GM19438 (cell line): ENCODE measurements at regions not wholly inside any gene's neighbourhood (a gene's known extent, or its start where the extent isn't known, plus 50 kb on each side); places are given as distances from the start of the nearest gene placed in this dataset.
"Not testable (repeated sequence)": the region's sequence is repeated elsewhere in the genome, so short reads cannot be mapped to it uniquely, and the experiment has no call there.

Experiments used
- ATAC-seq: cut with Tn5 transposase; IDR thresholded peaks from one replicate; pipeline ENCODE4 v1.9.1; 2021; ENCODE audit warnings: low read depth; ENCODE audit not compliant: unreplicated experiment

GRCh38 chr13:89076622-89077021 lies 1405.5 kb downstream of the SLITRK5 start:
- no peak for ATAC-seq

DNA sequence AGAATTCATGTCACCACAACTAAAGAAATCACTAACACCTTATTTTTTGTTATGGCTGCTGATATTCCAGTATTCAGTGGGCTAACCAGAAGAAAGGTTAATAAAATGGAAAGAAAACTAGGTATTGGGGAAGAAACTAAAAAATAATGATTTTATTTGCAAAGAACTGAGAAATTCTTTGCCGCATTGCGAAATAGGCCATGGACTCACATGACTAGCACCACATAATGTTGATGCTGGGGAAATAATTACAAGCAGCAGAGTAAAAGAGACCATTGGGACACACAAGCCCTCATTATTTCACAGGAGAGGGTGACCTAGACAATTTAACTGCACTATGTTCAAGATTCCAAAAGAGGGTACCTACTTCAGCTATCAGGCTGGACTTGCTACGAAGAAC lies 1411.5 kb downstream of the SLITRK5 start:
- no peak for ATAC-seq

DNA sequence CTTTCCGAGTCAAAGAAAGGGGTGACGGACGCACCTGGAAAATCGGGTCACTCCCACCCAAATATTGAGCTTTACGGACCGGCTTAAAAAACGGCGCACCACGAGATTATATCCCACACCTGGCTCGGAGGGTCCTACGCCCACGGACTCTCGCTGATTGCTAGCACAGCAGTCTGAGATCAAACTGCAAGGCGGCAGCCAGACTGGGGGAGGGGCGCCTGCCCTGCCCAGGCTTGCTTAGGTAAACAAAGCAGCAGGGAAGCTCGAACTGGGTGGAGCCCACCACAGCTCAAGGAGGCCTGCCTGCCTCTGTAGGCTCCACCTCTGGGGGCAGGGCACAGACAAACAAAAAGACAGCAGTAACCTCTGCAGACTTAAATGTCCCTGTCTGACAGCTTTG lies 1416.9 kb downstream of the SLITRK5 start:
- not testable (repeated sequence) for ATAC-seq

DNA sequence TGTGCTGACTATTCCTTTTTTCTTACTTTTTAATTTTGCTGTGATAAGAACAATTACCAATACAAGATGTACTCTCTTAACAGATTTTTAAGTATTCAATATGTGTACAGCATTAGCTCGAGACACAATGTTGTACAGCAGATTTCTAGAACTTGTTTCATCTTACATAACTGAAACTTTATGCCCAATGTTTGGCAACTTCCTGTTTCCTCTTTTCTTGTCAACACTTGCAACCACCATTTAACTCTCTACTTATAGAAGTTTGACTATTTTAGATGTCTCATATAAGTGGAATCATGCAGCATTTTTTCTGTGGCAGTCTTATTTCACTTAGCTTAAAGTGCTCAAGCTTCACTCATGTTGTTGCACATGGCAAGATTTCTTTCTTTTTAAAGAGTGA lies 1426.8 kb downstream of the SLITRK5 start:
- ATAC-seq: no peak

GRCh38 chr13:89113744-89114143 lies 1442.6 kb downstream of the SLITRK5 start:
- no peak for ATAC-seq

DNA sequence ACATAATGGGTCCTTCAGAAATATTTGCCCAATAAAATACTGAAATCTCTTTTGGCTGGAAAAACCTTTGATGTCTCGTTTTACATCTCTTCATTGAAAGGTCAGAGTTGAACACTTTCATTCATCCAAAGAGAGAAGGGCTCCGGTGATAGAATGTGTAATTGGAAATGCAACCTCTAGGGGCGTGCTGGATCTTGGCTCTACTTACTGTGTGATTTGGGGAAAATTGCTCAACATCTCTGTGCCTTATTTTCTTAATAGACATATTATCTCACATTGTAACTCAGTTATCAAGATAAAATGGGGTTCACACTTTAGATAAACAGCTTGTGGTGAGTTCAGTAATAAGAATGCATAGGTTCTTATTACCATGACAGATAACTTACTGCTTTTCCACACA lies 1444.1 kb downstream of the SLITRK5 start:
- no peak for ATAC-seq

GRCh38 chr13:89136678-89137077 lies 1465.5 kb downstream of the SLITRK5 start:
- ATAC-seq: no peak

GRCh38 chr13:89150362-89150761 lies 1479.2 kb downstream of the SLITRK5 start:
- no peak for ATAC-seq

- no peak for ATAC-seq
These were observed 1482.8 kb downstream of the SLITRK5 start for GRCh38 chr13:89153941-89154340.

DNA sequence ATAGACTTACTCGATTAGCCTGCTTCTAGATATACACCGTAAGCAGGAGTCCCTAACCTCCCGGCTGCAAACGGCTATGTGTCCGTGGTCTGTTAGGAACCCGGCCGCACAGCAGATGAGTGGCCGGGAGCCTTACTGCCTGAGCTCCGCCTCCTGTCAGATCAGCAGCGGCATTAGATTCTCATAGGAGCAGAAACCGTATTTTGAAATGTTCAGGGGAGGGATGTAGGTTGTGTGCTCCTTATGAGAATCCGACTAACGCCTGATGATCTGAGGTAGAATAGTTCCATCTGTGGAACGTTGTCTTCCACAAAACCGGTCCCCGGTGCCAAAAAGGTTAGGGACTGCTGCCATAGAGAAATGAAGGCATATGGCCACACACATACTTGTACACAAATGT lies 1491.9 kb downstream of the SLITRK5 start:
- ATAC-seq: no peak

- ATAC-seq: no peak
These were observed 1494.5 kb downstream of the SLITRK5 start for GRCh38 chr13:89165685-89166084.

- ATAC-seq: no peak
These were observed 1498.8 kb downstream of the SLITRK5 start for GRCh38 chr13:89169951-89170350.

DNA sequence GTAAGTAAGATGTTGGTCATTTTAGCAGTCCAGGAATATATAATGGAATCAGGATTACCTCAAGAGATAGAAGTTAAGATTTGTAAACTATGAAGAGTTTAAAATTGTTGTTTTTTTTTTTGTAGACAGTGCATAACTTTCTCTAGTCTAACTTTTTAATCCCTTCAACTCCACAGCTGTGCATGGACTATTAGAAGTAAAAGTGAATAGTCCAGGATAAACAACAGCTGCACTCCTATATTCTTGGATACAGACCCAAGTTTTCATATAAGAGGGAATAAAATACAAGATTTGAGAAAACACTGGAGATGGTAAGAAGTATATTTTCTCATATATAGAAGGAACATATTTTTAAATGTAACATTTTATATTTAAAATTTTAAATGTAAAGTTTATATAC lies 1509.9 kb downstream of the SLITRK5 start:
- ATAC-seq: no peak

- ATAC-seq: no peak
These were observed 1528.0 kb downstream of the SLITRK5 start for GRCh38 chr13:89199138-89199537.

DNA sequence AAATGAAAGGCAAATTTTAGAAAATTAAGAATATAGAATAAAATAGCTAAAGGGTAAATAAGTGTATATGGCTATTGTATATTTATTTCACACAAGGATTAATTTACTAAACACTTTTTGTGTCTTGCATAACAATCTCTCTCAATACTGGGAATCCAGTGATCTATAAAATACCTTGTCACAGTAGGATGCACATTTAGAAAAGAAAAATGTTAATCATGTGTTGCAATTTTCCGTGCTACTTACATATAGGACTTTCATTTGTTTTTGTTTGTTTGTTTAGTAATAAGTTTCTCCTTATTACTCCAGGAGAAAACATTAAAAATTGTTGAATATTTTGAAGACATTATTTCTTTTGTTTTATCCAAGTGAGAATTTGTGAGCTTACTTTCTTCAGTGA lies 1533.3 kb downstream of the SLITRK5 start:
- ATAC-seq: no peak

- no peak for ATAC-seq
These were observed 1534.8 kb downstream of the SLITRK5 start for GRCh38 chr13:89205856-89206520.

DNA sequence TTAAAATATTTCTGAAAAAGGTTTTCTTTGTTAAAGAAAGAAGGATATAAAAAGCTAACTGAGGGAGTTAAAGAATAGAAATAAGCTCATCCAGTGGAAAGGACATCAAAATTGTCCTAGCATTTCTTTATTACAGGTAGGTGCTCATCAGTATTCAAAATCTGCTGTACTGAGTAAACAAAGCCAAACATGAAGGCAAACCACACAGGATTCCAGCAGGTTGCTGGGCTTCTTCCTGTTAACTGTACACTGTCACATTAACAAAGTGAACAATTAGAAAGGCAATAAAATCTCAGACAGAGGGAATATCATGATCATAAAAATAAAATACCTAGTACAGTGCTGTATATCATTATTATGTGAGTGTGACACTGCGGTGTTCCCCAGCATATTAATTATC lies 1541.0 kb downstream of the SLITRK5 start:
- no peak for ATAC-seq

- ATAC-seq: no peak
These were observed 1543.0 kb downstream of the SLITRK5 start for GRCh38 chr13:89214185-89214584.

DNA sequence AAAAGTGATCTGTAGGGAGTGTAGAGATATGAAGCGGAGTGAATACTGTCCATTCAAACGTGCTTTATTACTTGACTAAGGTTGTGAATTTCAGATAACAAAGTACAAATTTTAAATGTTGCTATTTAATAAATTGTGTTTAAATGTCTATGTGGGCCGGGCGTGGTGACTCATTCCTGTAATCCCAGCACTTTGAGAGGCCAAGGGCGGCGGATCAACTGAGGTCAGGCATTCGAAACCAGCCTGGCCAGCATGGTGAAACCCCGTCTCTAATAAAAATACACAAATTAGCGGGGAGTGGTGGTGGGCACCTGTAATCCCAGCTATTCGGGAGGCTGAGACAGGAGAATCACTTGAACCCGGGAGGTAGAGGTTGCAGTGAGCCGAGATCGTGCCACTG lies 1544.1 kb downstream of the SLITRK5 start:
- not testable (repeated sequence) for ATAC-seq

- ATAC-seq: no peak
These were observed 1546.6 kb downstream of the SLITRK5 start for GRCh38 chr13:89217813-89218212.

DNA sequence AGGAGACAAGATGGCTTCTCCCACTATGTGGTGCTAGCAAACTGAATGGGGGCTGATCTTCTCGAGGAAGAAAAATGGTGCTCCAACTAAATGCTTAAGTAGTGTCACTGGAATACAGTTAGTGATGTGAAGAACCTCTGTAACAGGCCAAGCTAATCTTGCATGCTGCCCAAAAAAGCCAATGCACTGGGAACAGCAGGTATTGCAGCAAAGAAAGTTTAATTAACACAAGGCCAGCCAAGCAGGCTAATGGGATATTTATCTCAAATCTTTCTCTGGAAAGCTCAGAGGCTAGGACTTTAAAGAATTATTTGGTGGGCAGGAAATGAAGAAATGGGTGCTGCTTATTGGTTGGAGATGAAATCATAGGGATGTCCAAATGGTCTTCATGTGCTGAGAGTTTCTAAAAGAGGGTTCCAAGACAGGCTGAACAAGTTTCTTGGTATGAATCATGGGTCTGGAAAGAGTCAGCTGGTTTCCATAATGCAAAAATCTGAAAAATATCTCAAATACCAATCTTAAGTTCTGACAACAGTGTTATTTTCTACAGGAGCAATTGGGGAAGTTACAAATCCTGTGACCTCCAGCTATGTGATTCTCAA lies 1550.5 kb downstream of the SLITRK5 start:
- ATAC-seq: no peak

- ATAC-seq: no peak
These were observed 1556.2 kb downstream of the SLITRK5 start for GRCh38 chr13:89227356-89227755.

- ATAC-seq: no peak
These were observed 1567.3 kb downstream of the SLITRK5 start for GRCh38 chr13:89238496-89238895.
